GM23248 (cell line): ENCODE measurements at regions not wholly inside any gene's neighbourhood (a gene's known extent, or its start where the extent isn't known, plus 50 kb on each side); places are given as distances from the start of the nearest gene placed in this dataset.

Experiments used
- EZH2 ChIP-seq: fragments of 200-600 bp; sonication (generic); IDR thresholded peaks from 2 replicates; pipeline ENCODE4 v1.6.1; 2018; ENCODE audit warnings: antibody characterized with exemption, mild to moderate bottlenecking; ENCODE audit not compliant: insufficient read depth, poor library complexity, severe bottlenecking
- EZH2phosphoT487 ChIP-seq: fragments of 200-600 bp; sonication (generic); IDR thresholded peaks from 2 replicates; pipeline ENCODE4 v1.6.1; 2018; ENCODE audit warnings: antibody characterized with exemption, moderate library complexity, mild to moderate bottlenecking, low read depth; ENCODE audit not compliant: insufficient read depth

- no peak for TF ChIP-seq EZH2
- no peak for TF ChIP-seq EZH2phosphoT487
Observed at GRCh38 chr3:94787066-94787465, 724.2 kb downstream of the NSUN3 start.
